Neural cell (in vitro differentiated cells): ENCODE measurements at regions not wholly inside any gene's neighbourhood (a gene's known extent, or its start where the extent isn't known, plus 50 kb on each side); places are given as distances from the start of the nearest gene placed in this dataset.
A peak's percentile ranks its signal among the peaks of the same experiment; 100 is the strongest.

ENCODE experiments used
- H2AFZ ChIP-seq: fragments of 200-600, 300-800 bp; sonication (generic), shearing (Covaris generic); 2 replicates; pipeline ENCODE4 v1.6.0; 2014; ENCODE audit warnings: low read depth, mild to moderate bottlenecking, antibody characterized with exemption, low read length, moderate library complexity
- H3F3A ChIP-seq: fragments of 200-600 bp; shearing (Covaris generic); 2 replicates; pipeline ENCODE4 v1.6.1; 2016; ENCODE audit warnings: mild to moderate bottlenecking, moderate library complexity, mixed read lengths, antibody characterized with exemption, low read length; ENCODE audit not compliant: insufficient read depth, poor library complexity, severe bottlenecking
- H3K27ac ChIP-seq: fragments of 200-600, 300-800 bp; sonication (generic), shearing (Covaris generic); 2 replicates; pipeline ENCODE4 v1.5.1; 2014; ENCODE audit warnings: mild to moderate bottlenecking, low read length, moderate library complexity
- H3K27me3 ChIP-seq: fragments of 300-800, 200-600 bp; sonication (generic), shearing (Covaris generic); 2 replicates; pipeline ENCODE4 v1.6.0; 2014; ENCODE audit warnings: mild to moderate bottlenecking, low read depth, low read length, moderate library complexity; ENCODE audit not compliant: insufficient read depth
- H3K36me3 ChIP-seq: fragments of 300-800, 200-600 bp; sonication (generic), shearing (Covaris generic); 2 replicates; pipeline ENCODE4 v1.5.1; 2014; ENCODE audit warnings: mild to moderate bottlenecking, antibody characterized with exemption, low read length, moderate library complexity; ENCODE audit not compliant: insufficient read depth
- H3K4me2 ChIP-seq: fragments of 300-800, 200-600 bp; sonication (generic), shearing (Covaris generic); 2 replicates; pipeline ENCODE4 v1.6.0; 2014; ENCODE audit warnings: mild to moderate bottlenecking, low read length
- H3K4me3 ChIP-seq: fragments of 300-800, 200-600 bp; sonication (generic), shearing (Covaris generic); 2 replicates; pipeline ENCODE4 v1.5.1; 2014; ENCODE audit warnings: mild to moderate bottlenecking, low read length, moderate library complexity
- H3K79me2 ChIP-seq: fragments of 200-600 bp; shearing (Covaris generic); replicated peaks from 2 replicates; pipeline ENCODE4 v1.6.0; 2014; ENCODE audit warnings: mild to moderate bottlenecking, low read length, moderate library complexity; ENCODE audit not compliant: insufficient read depth
- H3K9ac ChIP-seq: fragments of 300-800, 200-600 bp; sonication (generic), shearing (Covaris generic); 2 replicates; pipeline ENCODE4 v1.6.1; 2016; ENCODE audit warnings: mild to moderate bottlenecking, low read length, mixed read lengths
- H3K9me2 ChIP-seq: fragments of 200-600 bp; shearing (Covaris generic); 2 replicates; pipeline ENCODE4 v1.6.1; 2016; ENCODE audit warnings: mild to moderate bottlenecking, low read length, mixed read lengths; ENCODE audit not compliant: insufficient read depth
- H3K9me3 ChIP-seq: fragments of 200-600, 300-800 bp; sonication (generic), shearing (Covaris generic); 2 replicates; pipeline ENCODE4 v1.6.1; 2016; ENCODE audit warnings: mild to moderate bottlenecking, mixed run types, low read length, moderate library complexity, mixed read lengths
- H4K20me1 ChIP-seq: fragments of 200-600 bp; shearing (Covaris generic); 2 replicates; pipeline ENCODE4 v1.6.1; 2016; ENCODE audit warnings: mild to moderate bottlenecking, mixed run types; ENCODE audit not compliant: insufficient read depth
- EP300 ChIP-seq: fragments of 450-650 bp; conservative IDR thresholded peaks from 2 replicates; pipeline ENCODE4 v1.6.1; 2014; ENCODE audit warnings: antibody characterized with exemption, mild to moderate bottlenecking, moderate library complexity; ENCODE audit not compliant: poor library complexity, severe bottlenecking
- EZH2 ChIP-seq: fragments of 200-600, 300-800 bp; shearing (Covaris generic), sonication (generic); IDR thresholded peaks from 2 replicates; pipeline ENCODE4 v1.6.1; 2014; ENCODE audit warnings: antibody characterized with exemption, low read length, borderline replicate concordance, mild to moderate bottlenecking; ENCODE audit not compliant: insufficient read depth, poor library complexity, severe bottlenecking
- MXI1 ChIP-seq: fragments of 450-650 bp; conservative IDR thresholded peaks from 2 replicates; pipeline ENCODE4 v1.6.1; 2014; ENCODE audit warnings: antibody characterized with exemption, mild to moderate bottlenecking; ENCODE audit not compliant: poor library complexity, severe bottlenecking
- POLR2AphosphoS5 ChIP-seq: IDR thresholded peaks from 2 replicates; pipeline ENCODE4 v1.6.1; 2012
- RAD21 ChIP-seq: fragments of 450-650 bp; conservative IDR thresholded peaks from 2 replicates; pipeline ENCODE4 v1.6.1; 2014; ENCODE audit warnings: antibody characterized with exemption, mild to moderate bottlenecking, moderate library complexity
- SMC3 ChIP-seq: fragments of 450-650 bp; conservative IDR thresholded peaks from 2 replicates; pipeline ENCODE4 v1.6.1; 2014; ENCODE audit warnings: antibody characterized with exemption, mild to moderate bottlenecking, moderate library complexity; ENCODE audit not compliant: poor library complexity
- TAF1 ChIP-seq: IDR thresholded peaks from 2 replicates; pipeline ENCODE4 v1.6.1; 2012; ENCODE audit warnings: low read depth
- TF ChIP-seq, protein P1 (sequence below): IDR thresholded peaks from 2 replicates; pipeline ENCODE4 v1.6.1; 2012; ENCODE audit warnings: borderline replicate concordance
- TF ChIP-seq, protein P2 (sequence below): fragments of 450-650 bp; IDR thresholded peaks from 2 replicates; pipeline ENCODE4 v1.5.1; 2014; ENCODE audit warnings: antibody characterized with exemption, mild to moderate bottlenecking, moderate library complexity; ENCODE audit not compliant: poor library complexity, severe bottlenecking

GRCh38 chr6:132041706-132042105 lies 90.5 kb upstream of the CCN2 start:
- Histone ChIP-seq H3F3A (no peaks in the 10 kb centered on the region), H3K9me3 (no peaks in the 10 kb centered on the region), H3K4me2 (no peak overlapping the region), H3K27me3 (no peaks in the 10 kb centered on the region), H3K79me2 (no peaks in the 10 kb centered on the region), H2AFZ (no peak overlapping the region), H3K9ac (no peak overlapping the region), H3K27ac (peak overlapping the region; percentile 57), H4K20me1 (no peaks in the 10 kb centered on the region), H3K4me3 (no peak overlapping the region), H3K36me3 (no peaks in the 10 kb centered on the region), H3K9me2 (no peaks in the 10 kb centered on the region)
- no peak for TF ChIP-seq MXI1
- peak; percentile 63 for TF ChIP-seq POLR2AphosphoS5
- TF ChIP-seq TAF1 = no peak
- TF ChIP-seq EP300 = peak; percentile 65

DNA sequence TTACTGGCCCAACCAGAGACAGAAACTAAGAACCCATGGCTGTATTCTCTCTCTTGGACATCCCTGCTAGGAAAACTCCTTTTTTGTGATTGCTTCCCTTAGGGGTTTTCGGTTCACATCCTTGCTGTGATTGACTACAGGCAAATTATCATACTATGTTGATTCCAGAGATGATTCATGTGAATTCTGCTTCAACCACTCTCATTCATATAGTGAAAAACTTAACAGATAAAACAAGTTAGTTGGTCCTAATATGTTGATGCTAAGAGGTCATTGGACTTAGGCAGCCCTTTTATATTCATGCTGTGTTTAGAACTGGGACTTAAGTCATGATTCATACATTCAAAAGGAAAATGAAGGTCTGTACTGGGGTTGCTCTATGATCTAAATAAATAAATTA lies 76.9 kb upstream of the CCN2 start:
- H3K79me2 ChIP-seq = no peaks in the 10 kb centered on the region
- H4K20me1 ChIP-seq = no peaks in the 10 kb centered on the region
- H3K4me3 ChIP-seq = no peak overlapping the region
- no peak overlapping the region for H3K9ac ChIP-seq
- no peaks in the 10 kb centered on the region for H3K27me3 ChIP-seq
- no peaks in the 10 kb centered on the region for H3K9me3 ChIP-seq
- H3K27ac ChIP-seq = no peak overlapping the region
- no peak overlapping the region for H3K4me2 ChIP-seq
- no peaks in the 10 kb centered on the region for H3K9me2 ChIP-seq
- H3K36me3 ChIP-seq = no peaks in the 10 kb centered on the region
- no peaks in the 10 kb centered on the region for H3F3A ChIP-seq
- H2AFZ ChIP-seq = no peak overlapping the region
- TF ChIP-seq MXI1 (no peak), RAD21 (no peak)

GRCh38 chr6:132025468-132025867 lies 74.3 kb upstream of the CCN2 start:
- H3K4me2 ChIP-seq = no peak overlapping the region
- no peak overlapping the region for H3K4me3 ChIP-seq
- H3K36me3 ChIP-seq = no peaks in the 10 kb centered on the region
- no peaks in the 10 kb centered on the region for H3K9me3 ChIP-seq
- H3K27me3 ChIP-seq = no peaks in the 10 kb centered on the region
- H3K9me2 ChIP-seq = no peaks in the 10 kb centered on the region
- H3K79me2 ChIP-seq = no peaks in the 10 kb centered on the region
- H3K27ac ChIP-seq = no peak overlapping the region
- TF ChIP-seq TAF1 (no peak), RAD21 (no peak), MXI1 (no peak), POLR2AphosphoS5 (no peak), SMC3 (no peak), EP300 (no peak), EZH2 (no peak)
- TF ChIP-seq, protein P1, sequence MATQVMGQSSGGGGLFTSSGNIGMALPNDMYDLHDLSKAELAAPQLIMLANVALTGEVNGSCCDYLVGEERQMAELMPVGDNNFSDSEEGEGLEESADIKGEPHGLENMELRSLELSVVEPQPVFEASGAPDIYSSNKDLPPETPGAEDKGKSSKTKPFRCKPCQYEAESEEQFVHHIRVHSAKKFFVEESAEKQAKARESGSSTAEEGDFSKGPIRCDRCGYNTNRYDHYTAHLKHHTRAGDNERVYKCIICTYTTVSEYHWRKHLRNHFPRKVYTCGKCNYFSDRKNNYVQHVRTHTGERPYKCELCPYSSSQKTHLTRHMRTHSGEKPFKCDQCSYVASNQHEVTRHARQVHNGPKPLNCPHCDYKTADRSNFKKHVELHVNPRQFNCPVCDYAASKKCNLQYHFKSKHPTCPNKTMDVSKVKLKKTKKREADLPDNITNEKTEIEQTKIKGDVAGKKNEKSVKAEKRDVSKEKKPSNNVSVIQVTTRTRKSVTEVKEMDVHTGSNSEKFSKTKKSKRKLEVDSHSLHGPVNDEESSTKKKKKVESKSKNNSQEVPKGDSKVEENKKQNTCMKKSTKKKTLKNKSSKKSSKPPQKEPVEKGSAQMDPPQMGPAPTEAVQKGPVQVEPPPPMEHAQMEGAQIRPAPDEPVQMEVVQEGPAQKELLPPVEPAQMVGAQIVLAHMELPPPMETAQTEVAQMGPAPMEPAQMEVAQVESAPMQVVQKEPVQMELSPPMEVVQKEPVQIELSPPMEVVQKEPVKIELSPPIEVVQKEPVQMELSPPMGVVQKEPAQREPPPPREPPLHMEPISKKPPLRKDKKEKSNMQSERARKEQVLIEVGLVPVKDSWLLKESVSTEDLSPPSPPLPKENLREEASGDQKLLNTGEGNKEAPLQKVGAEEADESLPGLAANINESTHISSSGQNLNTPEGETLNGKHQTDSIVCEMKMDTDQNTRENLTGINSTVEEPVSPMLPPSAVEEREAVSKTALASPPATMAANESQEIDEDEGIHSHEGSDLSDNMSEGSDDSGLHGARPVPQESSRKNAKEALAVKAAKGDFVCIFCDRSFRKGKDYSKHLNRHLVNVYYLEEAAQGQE = no peak
- TF ChIP-seq, protein P2, sequence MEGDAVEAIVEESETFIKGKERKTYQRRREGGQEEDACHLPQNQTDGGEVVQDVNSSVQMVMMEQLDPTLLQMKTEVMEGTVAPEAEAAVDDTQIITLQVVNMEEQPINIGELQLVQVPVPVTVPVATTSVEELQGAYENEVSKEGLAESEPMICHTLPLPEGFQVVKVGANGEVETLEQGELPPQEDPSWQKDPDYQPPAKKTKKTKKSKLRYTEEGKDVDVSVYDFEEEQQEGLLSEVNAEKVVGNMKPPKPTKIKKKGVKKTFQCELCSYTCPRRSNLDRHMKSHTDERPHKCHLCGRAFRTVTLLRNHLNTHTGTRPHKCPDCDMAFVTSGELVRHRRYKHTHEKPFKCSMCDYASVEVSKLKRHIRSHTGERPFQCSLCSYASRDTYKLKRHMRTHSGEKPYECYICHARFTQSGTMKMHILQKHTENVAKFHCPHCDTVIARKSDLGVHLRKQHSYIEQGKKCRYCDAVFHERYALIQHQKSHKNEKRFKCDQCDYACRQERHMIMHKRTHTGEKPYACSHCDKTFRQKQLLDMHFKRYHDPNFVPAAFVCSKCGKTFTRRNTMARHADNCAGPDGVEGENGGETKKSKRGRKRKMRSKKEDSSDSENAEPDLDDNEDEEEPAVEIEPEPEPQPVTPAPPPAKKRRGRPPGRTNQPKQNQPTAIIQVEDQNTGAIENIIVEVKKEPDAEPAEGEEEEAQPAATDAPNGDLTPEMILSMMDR = no peak
- no peaks in the 10 kb centered on the region for H3F3A ChIP-seq
- no peak overlapping the region for H3K9ac ChIP-seq
- no peaks in the 10 kb centered on the region for H4K20me1 ChIP-seq
- H2AFZ ChIP-seq = no peak overlapping the region
